Ecto neural progenitor cell (in vitro differentiated cells): ENCODE measurements at regions not wholly inside any gene's neighbourhood (a gene's known extent, or its start where the extent isn't known, plus 50 kb on each side); places are given as distances from the start of the nearest gene placed in this dataset.

Experiments
- DNase-seq: peaks from one replicate; pipeline ENCODE4 v3.0.0-alpha.2; 2018; ENCODE audit warnings: low spot score

DNA sequence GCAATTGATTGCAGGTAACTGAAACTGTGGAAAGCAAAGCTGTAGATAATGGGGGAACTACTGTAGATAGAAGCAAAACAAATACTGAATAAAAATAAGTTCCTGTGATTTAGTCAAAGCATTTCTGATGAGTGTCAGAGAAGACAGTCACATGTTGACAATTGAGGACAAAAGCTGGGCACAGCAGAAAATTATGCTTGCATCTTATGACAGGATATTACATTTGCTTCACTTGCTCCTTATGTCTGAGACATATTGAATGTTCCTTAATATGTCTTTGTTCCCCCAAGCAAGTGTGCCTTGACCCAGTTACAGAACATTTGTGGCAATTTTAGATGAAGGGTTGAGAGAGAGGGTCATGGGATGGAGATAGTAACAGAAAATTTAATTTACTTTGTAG lies 526.0 kb upstream of the B3GALT2 start:
- no peak for DNase-seq

DNA sequence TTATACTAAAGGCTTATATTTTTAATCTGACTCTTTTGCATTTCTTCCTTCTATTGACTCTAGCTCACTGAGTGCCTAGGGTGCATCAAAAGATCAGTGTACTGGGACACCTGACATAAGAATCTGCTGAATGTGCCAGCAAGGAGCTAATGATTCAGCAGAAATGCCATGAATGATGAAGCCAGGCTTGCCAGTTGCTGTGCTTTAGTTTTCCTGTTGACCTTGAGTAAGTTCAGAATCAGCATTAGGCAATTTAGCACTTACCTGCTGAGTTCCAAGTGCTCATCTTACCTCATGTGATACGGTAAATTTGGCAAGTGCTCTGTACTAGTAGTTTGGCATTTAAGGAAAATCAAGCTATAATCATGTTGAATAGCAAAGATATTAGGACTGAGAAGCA lies 523.2 kb upstream of the B3GALT2 start:
- no peak for DNase-seq

DNA sequence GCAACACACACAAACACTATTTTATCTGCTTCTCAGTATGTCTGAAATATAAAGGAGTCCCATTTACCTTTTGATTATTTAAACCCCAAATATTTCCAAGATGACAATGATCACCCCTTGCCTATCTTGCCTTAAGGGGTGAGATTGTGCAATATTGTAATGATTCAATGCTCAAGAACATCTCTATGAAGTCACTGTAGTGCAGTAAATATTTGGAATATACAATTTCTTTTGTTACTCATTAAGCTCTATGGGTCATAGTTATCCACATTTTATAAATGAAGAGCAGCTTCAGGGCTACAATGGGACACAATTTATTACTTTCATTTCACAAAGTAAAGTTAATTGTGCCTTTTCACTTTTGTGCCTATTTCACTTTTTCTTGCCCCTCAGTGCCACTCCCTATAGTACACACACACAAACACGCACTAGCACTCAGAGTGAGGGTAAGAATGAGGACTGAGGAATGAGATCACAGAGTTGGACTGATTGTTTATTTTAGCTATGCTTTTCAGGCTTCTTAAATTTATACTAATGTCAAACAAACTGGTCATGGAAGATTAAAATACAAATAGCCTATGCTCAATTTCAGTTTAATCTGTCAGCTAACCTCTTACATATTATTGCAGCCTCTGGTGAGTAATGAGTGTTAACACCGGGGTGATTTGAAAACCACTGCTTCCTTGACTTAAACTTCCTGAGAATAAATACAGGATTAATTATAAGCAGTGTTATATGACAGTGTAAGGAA lies 521.0 kb upstream of the B3GALT2 start:
- DNase-seq, result no peak

DNA sequence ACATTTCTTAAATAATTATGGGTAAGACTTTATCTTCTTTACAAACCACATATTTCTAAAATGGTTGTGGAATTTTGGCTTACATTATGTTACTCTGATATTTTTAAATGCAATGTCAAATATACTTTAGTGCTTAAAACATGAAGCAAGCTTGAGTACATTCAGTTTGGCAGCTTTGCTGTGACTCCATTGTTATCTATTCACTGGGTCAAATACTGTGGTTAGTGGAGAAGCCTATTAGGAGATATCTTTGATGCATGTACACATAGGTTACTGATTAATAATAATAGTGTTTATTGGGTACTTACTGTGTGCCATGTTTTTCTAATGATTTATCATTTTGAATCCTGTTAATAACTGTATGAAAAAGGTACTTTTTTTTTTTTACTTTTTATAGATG lies 520.4 kb upstream of the B3GALT2 start:
- no peak for DNase-seq

DNA sequence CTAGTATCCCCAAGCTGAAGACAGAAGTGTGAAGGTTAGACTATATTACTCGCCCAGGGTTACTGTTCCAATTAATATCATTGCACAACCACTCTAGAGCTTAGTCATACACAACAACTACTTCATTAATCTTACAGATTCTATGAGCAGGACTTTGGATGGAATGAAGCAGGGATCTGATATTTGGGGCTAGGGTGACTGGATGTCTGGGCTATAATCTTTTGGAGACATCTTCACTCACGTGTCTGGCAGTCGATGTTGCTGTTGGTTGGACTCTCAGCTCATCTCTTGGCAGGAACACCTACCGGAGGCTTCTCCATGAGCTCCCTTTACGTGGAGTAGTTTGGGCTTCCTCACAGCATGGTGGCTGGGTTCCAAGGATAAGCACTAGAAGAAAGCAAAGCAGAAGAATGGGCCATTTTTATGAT lies 519.2 kb upstream of the B3GALT2 start:
- no peak for DNase-seq

DNA sequence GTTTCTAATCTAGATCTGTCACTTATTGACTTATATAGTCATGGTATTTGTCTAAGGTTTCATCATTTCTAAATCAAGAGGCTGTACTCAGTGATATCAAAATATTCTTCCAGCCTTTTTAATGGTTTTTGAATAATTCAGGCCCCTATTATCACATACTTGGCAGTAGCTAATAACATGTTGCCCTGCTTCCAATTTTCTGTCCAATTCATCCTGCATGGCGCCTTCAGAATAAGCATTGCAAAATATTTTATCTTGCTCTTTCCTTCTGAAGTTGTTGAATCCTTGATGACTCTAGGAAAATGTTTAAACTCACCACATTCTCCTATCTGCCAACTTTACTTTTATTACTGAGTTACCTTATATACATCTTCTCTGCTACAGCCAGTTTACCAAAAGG lies 517.2 kb upstream of the B3GALT2 start:
- DNase-seq, result no peak

DNA sequence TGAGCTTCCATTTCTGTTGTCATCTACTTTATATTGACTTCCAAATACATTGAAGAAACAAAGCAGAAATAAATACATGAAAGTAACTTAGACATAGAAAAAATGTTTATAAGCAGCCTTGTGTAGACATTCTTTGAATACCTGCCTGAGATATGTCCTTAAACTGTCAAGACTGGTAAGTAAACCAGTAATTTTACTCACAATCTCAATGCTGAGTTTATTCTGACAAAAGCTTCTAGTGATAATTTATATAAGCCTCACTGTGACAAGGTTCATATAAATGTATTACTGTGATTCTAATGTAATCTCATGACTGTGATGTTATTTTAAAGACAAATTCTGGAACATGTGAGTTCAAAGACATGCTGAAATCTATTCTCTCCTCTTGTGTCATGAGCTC lies 516.7 kb upstream of the B3GALT2 start:
- no peak for DNase-seq

DNA sequence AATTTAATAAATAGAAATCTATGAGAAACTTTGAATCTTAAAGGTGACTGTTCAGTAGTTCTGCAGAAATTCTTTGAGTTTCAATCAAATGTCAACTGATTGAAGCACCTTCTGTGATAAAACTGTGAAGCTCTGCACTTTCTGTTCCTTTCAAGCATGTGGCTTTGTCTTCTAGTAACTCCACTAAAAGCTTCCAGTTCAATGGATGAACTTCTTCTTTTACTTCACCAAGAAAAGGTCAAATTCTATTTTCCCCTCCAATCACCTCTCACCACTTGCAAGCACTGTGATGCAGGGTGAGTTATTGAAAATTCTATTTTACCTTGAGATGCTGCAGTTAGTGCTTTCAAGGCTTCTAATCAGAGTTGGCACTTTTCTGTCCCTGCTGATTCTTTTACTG lies 515.3 kb upstream of the B3GALT2 start:
- no peak for DNase-seq

DNA sequence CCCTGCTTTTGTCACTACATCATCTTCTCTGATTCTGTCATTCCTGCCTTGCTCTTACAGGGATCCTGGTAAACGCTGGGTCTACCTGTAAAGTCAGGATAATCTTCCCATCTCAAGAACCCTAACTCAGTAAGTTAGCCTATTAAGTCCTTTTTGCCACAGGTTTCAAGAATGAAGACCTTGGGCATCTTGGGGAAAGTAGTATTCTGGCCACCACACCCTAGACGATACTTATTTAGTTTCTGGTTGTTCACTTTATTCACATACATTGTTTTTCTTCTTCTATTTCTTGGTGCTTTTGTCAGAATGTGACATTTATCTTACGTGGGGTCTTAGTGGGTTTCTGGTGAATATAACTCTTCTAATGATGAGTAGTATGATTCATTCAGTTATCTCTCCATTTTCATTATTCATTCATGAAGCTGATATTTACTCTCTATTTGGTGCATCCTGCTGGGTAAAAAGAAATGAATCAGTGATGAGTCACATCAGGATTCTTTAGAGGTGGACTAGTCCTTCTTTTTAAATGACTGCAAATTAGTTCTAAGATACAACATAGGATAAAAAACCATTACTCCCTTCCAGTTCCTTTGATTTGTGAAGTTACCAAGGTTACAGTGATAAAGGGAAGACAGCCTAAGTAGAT lies 514.4 kb upstream of the B3GALT2 start:
- DNase-seq, result no peak

DNA sequence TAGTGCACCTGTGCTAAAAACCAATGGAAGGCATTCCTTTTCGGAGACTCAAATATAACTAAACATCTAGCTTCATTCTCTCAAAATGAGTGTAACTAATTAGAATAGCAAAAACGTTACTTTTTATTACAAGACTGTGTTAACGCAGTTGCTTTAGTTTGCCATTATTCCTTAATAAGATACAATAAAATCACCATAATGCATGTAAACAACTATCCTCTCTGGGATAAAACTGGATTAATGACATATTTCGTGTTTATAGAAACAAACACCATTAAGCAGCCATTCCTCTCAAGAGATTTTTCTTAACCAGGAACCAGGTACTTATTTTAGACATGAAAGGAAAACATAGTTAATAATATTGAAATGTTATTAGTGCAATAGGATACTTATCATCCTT lies 512.8 kb upstream of the B3GALT2 start:
- DNase-seq, result no peak

DNA sequence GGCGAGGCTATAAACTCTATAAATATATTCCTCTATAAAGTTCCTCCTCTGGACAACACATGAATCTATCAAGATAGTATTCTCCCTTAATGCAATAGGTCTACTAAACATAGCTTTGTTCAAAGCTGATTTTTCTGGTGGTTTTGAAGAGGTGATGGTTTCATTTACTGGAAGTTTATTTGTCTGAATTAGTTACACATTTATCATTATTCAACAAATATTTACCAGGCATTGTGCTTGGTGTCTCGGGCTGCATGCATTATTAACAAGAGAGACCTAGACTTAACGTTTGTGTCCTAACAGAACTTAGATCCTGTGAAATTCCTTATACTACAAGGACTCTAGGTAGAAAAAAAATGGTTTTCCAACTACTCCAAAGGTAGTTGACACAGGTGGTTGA lies 511.4 kb upstream of the B3GALT2 start:
- DNase-seq, result no peak

DNA sequence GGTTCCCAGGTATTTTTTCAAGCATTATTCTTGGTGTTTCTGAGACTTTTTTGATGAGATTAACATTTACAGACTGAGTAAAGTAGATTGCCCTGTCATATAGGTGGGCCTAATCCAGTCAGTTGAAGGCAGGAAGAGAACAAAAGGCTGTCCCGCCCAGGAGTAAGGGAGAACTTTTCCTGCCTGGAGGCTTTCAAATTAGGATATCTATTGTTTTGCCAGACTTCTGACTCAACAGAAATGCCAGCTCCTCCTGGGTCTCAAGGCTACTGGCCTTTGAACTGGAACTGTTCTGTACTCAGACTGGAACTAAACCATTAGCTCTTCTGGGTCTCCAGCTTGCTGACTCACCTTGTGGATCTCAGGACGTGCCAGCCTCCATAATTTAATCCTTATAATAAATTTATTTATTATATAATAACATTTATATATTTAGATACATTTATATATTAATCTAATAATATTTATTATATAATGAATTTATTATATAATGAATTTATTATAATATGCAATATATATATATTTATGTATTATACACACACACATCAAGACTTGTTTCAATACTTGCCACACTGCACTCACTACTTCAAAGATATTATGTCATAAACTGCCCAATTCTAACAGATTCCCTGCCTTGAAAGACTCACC lies 510.8 kb upstream of the B3GALT2 start:
- no peak for DNase-seq

DNA sequence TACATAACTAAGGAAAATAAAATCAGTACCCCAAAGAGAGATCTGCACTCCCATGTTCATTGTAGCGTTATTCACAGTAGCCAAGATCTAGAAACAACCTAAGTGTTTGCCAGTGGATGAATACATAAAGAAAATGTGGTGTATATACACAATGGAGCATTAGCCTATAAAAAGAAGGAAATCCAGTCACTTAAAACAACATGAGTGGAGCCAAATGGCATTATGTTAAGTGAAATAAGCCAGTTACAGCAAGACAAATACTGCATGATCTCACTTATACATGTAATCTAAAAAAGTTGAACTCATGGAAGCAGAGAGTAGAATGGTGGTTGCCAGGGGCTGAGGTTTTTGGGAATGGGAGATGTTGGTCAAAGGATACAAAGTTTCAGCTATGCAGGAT lies 508.3 kb upstream of the B3GALT2 start:
- DNase-seq, result no peak

DNA sequence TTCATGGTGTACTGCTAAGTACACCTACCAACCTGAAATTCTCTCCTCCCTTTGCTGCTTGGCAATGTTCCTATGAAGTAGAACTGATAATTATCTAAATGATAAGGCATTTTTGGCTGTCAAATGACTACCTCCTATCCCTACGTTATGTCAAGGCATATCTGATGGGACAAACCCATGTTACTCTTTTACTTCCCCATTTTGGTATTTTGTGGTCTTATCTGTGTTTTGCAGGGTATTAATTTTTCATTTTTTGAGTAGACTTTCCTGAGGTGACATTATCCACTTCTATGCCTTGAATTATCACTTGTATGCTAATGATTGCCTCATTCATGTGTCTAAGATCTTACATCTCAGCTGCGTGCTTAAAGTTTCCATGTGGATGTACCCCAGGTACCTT lies 499.6 kb upstream of the B3GALT2 start:
- DNase-seq, result no peak

DNA sequence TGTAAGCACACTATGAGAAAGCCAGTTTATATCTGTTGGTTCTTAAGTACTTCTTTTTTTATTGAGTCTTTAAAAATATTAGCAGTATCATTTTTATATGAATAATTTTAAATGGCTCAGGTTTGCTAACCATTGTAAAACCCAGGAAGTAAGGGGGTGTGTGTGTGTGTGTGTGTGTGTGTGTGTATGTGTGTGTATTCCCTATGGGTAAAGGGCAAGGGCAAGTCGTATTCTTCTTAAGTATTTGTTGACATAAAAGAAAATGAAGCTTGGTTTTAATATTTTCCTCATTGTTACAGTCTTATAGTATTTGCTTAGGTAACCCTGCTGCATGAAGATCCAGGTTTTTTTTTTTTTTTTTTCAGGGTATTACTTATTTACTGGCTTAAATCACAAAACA lies 495.0 kb upstream of the B3GALT2 start:
- DNase-seq, result no peak

DNA sequence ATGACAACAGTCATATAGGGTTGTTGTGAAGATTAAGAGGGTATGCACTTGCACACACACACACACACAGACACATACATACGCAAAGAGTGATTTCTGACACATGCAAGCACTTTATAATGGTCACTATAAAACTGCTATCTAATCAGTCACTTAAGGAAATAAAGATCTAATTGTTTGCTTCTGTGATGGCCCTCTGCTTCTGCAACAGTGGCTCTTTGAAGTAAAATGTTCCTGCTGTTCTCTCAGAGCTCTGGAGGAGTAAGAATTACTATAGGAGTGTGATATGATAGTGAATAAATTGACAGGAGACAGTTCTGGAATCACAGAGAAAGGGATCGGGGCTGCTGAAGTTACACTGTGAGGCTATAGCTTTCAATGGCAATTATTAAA lies 494.5 kb upstream of the B3GALT2 start:
- no peak for DNase-seq

DNA sequence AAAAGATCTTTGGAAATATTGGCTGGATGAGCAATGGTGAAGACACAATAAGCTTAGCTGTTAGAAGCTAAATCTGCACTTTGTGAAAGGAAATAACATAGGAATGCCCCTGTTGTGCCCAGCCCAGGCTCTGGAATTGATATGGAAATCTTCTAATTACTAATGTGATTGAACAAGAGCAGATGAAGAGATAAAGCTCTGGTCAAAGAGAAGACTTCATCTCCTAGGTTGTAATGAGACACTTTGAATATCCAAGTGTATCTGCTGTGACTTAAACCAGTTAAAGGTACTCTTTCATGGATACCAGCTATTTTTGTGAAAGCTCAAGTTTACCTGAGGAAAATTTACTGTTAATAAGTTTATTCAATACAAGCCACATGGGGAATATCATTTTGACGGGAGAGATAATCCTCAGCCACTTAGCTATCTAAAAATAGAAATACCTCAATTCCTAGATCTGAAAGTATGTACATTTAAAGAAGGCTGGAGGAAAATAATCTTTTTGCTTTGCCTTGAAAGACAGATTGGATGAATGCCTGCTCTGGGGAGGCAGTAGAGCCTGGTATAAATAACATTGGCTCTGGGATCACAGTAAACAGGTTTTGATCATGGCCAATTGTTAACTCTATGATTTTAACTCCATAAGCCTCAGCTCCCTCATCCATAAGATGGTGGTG lies 494.0 kb upstream of the B3GALT2 start:
- DNase-seq, result no peak

DNA sequence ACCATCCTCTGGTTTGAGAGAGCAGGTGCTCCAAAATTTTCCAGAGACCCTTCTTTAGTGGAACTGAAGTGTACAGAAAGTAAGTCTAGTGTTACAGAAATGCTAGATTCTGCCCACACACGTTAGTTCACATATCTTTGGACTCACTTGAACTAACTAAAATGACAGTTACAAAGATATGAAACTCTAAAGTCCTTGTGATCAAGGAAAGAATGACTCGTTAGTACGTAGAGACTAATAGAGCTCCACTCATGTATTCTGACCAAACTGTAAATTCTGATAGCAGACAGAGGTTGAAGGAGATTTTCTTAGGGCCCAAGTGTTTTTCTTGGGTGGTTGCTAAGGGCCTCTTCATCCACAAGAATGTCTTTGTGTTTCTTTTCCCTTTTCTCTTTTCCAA lies 491.5 kb upstream of the B3GALT2 start:
- no peak for DNase-seq

DNA sequence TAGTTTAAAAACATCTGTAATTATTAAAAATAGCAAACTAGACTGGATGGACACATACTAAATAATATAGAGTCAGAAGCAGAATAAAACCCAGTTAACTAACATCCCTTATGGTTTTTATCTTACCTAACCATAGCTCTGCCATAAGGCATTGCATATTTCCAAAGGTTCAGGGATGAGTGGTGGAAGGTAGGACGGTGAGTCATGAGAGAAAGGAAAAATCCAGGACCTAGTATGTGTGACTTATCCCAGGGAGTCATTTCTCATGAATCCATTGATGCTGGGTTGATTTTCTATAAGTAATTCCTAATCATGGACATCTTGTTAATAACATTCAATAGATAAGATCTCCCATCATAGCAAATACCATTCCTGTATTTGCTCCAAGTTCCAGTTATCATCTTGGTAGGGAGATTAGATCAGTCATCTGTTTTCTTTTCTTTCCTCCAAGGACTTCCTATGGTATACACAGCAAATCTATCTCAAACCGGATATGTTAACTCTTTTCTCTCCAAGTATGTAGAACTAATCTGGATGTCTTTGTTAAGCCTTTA lies 490.7 kb upstream of the B3GALT2 start:
- no peak for DNase-seq

DNA sequence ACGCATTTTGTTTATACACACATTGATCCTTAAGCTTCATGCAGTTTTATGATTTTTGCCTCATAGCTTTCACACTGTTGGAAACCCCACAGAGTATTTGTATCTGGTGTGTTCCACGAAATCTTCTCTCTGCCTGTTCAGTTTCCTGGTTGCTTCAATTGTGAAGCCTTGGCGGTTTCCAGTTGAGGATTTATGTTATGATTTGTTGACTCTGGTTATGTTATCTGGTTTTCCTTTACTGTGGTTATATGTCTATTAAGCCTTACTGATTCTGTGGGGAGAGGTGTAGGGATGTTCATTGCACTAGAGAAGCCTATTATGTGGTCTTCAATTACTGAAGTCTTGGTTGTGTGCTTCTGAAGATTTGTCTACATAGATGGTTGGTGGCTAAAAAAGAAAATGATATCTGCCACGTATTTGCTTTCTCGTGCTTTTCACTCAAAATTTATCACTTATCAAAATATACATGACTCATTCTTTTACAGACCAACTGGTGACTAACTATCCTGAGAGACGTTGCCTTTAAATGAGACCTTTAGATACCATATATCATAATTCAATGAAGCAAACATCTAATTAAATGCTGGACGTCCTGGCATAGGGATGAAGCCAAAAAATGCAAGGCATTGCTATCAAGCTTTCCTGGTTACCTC lies 488.0 kb upstream of the B3GALT2 start:
- no peak for DNase-seq

DNA sequence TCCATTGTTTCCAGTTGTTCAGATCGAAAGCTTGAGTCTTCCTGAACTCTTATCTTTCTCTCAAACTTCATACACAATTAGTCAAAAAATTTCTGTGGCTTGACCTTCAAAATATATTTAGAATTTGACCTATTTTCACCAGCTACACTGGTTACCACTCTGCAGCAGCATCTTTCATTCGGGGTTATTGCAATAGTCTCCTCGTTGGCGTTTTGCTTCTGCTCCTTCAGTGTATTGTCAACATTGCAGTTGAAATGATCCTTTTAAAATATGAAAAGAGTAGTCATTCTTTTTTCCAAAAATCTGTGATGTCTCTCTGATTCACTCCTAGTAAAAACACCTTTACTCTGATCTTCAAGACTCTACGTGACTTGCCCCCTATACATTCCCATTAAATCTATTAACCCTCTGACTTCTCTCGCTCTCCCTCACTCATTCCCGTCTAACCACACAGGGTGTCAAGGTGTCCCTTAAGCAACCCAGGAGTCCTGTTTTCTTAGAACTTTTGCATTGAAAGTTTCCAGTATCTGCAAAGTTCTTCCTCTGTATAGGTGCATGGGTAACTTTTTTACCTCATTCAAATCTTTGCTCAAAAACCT lies 480.2 kb upstream of the B3GALT2 start:
- no peak for DNase-seq

DNA sequence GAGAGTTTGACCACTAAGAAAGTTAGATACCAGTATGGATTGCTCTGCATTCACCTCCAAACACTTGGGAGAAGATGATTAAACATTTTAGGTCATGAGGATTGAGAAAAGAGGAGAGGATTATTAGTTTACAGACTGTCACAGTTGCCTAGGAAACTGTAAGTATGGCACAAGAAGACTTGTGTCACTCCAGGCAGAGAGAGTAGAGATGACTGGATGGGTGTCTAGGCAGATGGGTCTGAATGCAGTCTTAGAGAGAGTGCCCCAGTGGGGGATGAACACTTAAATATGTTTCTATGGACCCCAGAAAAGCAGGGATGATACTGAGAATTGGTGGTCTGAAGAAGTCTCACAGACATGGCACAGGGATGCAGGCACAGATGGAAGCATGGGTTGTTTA lies 477.6 kb upstream of the B3GALT2 start:
- DNase-seq, result no peak
